ENCODE measurements at regions not wholly inside any gene's neighbourhood (a gene's known extent, or its start where the extent isn't known, plus 50 kb on each side); places are given as distances from the start of the nearest gene placed in this dataset.

DNA sequence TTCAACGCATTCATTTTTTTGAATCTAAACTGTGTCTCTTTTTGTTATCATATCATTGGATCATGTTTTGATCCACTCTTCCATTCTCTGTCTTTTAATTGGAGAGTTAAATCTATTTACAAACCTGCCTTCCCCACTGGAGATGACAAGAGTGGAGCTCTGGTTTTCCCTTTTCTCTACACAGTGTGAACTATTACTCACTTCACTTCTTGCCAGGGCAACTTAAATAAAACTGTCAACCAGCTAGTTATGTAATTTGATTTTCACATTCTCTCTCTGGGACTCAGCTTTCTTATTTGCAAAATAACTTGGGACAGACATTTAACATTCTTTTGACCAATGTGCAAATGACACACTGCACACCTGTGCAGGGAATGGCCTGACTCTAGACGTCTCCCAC, 230.8 kb upstream of the CST7 start:
- Histone ChIP-seq H3K9ac (ENCODE audit: low read depth in 2 of 2, low read length in 2 of 2) (no peak overlapping the region), H3K9me3 (no peaks in the 10 kb centered on the region), H3K4me1 (no peaks in the 10 kb centered on the region), H3K27ac (no peak overlapping the region), H3K36me3 (no peaks in the 10 kb centered on the region), H3K4me3 (no peak overlapping the region), H3K27me3 (no peaks in the 10 kb centered on the region)
- no peak for DNase-seq
- intact Hi-C loops (cut with DNase I), result no loop called here
- TF ChIP-seq, protein P1, sequence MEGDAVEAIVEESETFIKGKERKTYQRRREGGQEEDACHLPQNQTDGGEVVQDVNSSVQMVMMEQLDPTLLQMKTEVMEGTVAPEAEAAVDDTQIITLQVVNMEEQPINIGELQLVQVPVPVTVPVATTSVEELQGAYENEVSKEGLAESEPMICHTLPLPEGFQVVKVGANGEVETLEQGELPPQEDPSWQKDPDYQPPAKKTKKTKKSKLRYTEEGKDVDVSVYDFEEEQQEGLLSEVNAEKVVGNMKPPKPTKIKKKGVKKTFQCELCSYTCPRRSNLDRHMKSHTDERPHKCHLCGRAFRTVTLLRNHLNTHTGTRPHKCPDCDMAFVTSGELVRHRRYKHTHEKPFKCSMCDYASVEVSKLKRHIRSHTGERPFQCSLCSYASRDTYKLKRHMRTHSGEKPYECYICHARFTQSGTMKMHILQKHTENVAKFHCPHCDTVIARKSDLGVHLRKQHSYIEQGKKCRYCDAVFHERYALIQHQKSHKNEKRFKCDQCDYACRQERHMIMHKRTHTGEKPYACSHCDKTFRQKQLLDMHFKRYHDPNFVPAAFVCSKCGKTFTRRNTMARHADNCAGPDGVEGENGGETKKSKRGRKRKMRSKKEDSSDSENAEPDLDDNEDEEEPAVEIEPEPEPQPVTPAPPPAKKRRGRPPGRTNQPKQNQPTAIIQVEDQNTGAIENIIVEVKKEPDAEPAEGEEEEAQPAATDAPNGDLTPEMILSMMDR (IDR thresholded peaks at IDR 0.05), result no peak

DNA sequence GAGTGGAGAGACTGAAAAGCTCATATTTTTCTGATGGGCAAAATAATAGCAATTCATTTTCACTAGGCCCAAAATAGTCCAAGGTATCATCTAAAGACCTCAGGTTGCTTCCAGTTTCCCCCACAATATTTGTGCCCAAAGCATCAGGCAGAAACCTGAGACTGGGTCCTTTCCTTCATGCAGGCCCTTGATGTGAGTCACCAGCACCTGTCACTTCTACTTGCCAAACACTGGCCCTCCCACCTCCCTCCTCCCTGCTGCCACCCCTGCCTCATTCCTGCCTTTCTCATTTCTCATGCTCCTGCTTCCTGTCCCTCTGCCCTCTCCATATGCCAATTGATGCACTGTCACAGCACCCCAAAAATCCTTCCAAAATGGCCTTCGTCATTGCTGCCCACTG, 230.4 kb upstream of the CST7 start:
- Histone ChIP-seq H3K9me3 (no peaks in the 10 kb centered on the region), H3K36me3 (no peaks in the 10 kb centered on the region), H3K27me3 (no peaks in the 10 kb centered on the region), H3K27ac (no peak overlapping the region), H3K4me1 (no peaks in the 10 kb centered on the region), H3K9ac (ENCODE audit: low read depth in 2 of 2, low read length in 2 of 2) (no peak overlapping the region), H3K4me3 (no peak overlapping the region)
- intact Hi-C loops (cut with DNase I), result no loop called here
- no peak for DNase-seq
- TF ChIP-seq, protein P1 (IDR thresholded peaks at IDR 0.05), result no peak

DNA sequence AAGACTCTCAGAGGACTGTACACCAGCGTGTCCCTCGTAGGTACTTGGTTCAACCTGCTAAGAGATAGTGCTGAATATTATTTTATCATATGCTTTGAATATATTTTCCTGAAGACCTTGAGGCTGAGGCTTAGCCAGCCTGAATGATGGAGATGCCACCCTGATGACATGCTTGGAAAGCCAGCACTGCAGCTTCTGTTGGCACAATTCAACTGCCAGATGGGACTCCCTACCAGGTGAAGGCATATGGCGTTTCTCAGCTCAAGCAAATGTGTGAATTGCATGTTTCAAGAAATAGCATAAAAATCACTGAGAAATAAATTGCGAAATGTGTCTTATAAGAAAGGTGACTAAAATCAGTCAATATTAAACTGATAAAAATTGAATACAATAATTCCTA, 228.1 kb upstream of the CST7 start:
- no peaks in the 10 kb centered on the region for H3K36me3 ChIP-seq
- H3K4me3 ChIP-seq, result no peak overlapping the region
- H3K4me1 ChIP-seq, result no peaks in the 10 kb centered on the region
- intact Hi-C loops (cut with DNase I), result no loop called here
- no peaks in the 10 kb centered on the region for H3K9me3 ChIP-seq
- no peak overlapping the region for H3K27ac ChIP-seq
- no peak for DNase-seq
- H3K27me3 ChIP-seq, result no peaks in the 10 kb centered on the region
- H3K9ac ChIP-seq (ENCODE audit: low read depth in 2 of 2, low read length in 2 of 2), result no peak overlapping the region
- TF ChIP-seq, protein P1 (IDR thresholded peaks at IDR 0.05), result no peak

DNA sequence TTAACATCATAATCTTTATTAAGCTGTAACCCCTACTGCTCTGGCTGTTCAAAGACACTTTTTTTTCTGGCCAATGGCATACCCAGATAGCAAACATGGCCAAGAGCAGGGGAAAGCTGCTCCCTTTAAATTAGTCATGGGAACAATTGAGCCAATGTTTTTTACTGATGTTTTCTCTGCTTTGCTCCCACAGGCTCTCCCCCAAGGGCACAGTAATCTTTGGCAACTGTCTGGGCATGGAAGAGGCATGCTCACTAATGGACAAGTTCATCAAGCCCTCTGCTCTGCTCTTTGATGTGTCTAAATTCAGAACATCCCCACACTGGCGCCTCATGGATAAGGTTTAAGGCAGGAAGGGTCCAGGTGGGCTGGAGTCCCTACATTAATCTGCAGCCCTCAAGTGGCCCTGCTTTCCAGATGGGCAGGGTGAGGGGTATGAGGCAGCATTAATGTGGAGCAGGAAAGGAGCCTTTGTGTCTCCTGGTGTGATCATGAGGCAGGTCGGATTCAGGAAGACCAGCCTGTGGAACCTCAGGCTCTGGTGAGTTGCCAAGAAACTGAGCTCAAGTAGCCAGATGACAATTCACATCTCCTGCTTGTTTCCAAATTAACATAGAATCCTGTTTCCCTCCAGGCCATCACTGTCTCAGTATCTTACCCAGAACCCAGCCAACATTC, 227.0 kb upstream of the CST7 start:
- Histone ChIP-seq H3K4me3 (no peak overlapping the region), H3K36me3 (no peaks in the 10 kb centered on the region), H3K4me1 (no peaks in the 10 kb centered on the region), H3K27ac (no peak overlapping the region), H3K27me3 (no peaks in the 10 kb centered on the region), H3K9ac (ENCODE audit: low read depth in 2 of 2, low read length in 2 of 2) (no peak overlapping the region), H3K9me3 (no peaks in the 10 kb centered on the region)
- DNase-seq, result no peak
- TF ChIP-seq, protein P1 (IDR thresholded peaks at IDR 0.05), result no peak
- intact Hi-C loops (cut with DNase I), result no loop called here

DNA sequence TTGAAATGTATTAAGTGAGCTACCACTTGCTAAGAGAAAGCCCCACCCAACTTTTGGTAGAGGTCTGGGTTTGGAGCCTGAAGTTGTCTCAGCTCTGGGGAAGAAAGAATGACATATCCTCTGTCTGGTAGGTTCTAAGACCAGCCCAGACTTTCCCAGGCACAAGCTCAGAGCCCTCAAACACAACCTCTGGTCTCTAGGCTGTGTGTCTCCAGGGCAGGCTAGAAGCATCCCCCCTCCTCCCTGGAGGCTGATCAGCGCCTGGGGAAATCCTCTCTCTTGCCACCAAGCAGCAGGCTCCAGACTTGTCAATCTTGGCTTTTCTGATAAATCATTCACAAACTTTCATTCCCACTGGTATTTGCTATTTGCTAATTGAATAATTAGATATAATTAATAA, 226.5 kb upstream of the CST7 start:
- H3K9ac ChIP-seq (ENCODE audit: low read depth in 2 of 2, low read length in 2 of 2), result no peak overlapping the region
- no peaks in the 10 kb centered on the region for H3K27me3 ChIP-seq
- intact Hi-C loops (cut with DNase I), result no loop called here
- H3K36me3 ChIP-seq, result no peaks in the 10 kb centered on the region
- H3K9me3 ChIP-seq, result no peaks in the 10 kb centered on the region
- H3K4me1 ChIP-seq, result no peaks in the 10 kb centered on the region
- H3K4me3 ChIP-seq, result no peak overlapping the region
- TF ChIP-seq, protein P1 (IDR thresholded peaks at IDR 0.05), result no peak
- no peak for DNase-seq
- H3K27ac ChIP-seq, result no peak overlapping the region
